ENCODE measurements at regions not wholly inside any gene's neighbourhood (a gene's known extent, or its start where the extent isn't known, plus 50 kb on each side); places are given as distances from the start of the nearest gene placed in this dataset.
A peak's percentile ranks its signal among the peaks of the same experiment; 100 is the strongest.

DNA sequence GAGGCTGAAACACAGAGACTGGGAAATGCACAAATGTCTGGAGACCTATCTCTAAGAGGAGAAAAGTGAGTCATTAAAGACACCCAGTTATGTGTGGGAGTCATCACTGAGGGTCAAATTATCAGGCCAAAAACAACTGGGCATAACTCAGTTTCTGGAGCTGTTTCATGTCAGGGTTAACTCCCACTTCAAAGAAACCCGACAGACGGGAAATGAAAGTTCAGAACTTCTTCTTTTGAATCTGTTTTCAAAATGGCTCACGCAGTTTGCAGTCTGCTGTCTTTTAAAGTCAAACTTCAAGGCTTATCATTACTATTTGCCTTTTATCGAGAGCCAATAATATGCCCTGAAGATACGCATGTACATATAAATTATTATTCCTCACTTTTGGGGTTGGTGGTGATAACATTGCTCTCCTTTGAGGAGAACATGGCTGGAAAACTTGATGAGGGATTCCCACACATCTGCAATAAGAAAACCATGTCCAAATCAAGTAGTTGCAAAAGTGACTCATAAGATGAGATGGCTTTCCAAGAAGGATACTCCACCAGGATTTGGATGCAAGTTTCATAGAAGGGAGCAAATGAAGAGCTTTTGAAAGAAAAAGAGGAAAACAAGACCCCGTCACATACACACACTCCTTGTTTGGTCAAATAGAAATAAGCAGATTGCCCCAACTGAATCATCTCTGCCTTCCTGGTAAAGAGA is 341.4 kb downstream of the ADAMTS20 start:
- H4K91ac ChIP-seq (ENCODE audit: low read length), result no peak overlapping the region
- no peak overlapping the region for H2BK15ac ChIP-seq (ENCODE audit: low read depth, poor library complexity, severe bottlenecking)
- peaks cover 1% of the 10 kb centered on the region for H3K4me1 ChIP-seq (ENCODE audit: control insufficient read depth, insufficient read depth, low read depth, low read length)
- no peaks in the 10 kb centered on the region for H3K79me1 ChIP-seq (replicated peaks; ENCODE audit: low read length, poor library complexity, severe bottlenecking)
- no peak overlapping the region for H3K23ac ChIP-seq (ENCODE audit: low read length in 2 of 2)
- H3K9me3 ChIP-seq (ENCODE audit: control insufficient read depth, low read length), result no peaks in the 10 kb centered on the region
- DNase-seq, result peak; percentile 7
- peak overlapping the region; percentile 20 for H3K27ac ChIP-seq (ENCODE audit: low read length, poor library complexity, severe bottlenecking)
- no peaks in the 10 kb centered on the region for H3K36me3 ChIP-seq (ENCODE audit: control insufficient read depth in 1 of 2, insufficient read depth in 2 of 2, low read depth in 1 of 2, low read length in 2 of 2)
- H4K8ac ChIP-seq (ENCODE audit: low read length), result no peak overlapping the region
- H3K27me3 ChIP-seq (ENCODE audit: control insufficient read depth in 1 of 2, insufficient read depth in 1 of 2, low read length in 2 of 2), result no peaks in the 10 kb centered on the region
- no peak overlapping the region for H3K4ac ChIP-seq (ENCODE audit: low read depth in 1 of 2, low read length in 2 of 2)
- H2BK12ac ChIP-seq (ENCODE audit: low read length in 2 of 2), result no peak overlapping the region
- no peak overlapping the region for H2AFZ ChIP-seq (ENCODE audit: low read depth, low read length)
- no peak overlapping the region for H3K4me2 ChIP-seq (ENCODE audit: low read length, poor library complexity, severe bottlenecking)
- no peak overlapping the region for H3K14ac ChIP-seq (ENCODE audit: low read length in 2 of 2)
- peak overlapping the region in 1 of 2 experiments; percentile 69 for H3K4me3 ChIP-seq (ENCODE audit: insufficient read depth in 1 of 2, low read depth in 1 of 2, low read length in 2 of 2)
- WGBS, result 51% methylated on average over 3 of the region's 6 CpGs
- no peak overlapping the region for H2BK120ac ChIP-seq (ENCODE audit: low read depth, low read length)
- H2BK5ac ChIP-seq (ENCODE audit: low read depth, low read length, poor library complexity, severe bottlenecking), result no peak overlapping the region
- peak overlapping the region; percentile 7 for H2AK5ac ChIP-seq (ENCODE audit: low read length, severe bottlenecking)
- H3K9ac ChIP-seq (ENCODE audit: low read length), result peak overlapping the region; percentile 85
- no peak overlapping the region for H3K18ac ChIP-seq (ENCODE audit: low read depth in 1 of 2, low read length in 2 of 2)

- no peaks in the 10 kb centered on the region for H3K27me3 ChIP-seq (ENCODE audit: control insufficient read depth in 1 of 2, insufficient read depth in 1 of 2, low read length in 2 of 2)
- H3K79me1 ChIP-seq (replicated peaks; ENCODE audit: low read length, poor library complexity, severe bottlenecking), result no peaks in the 10 kb centered on the region
- no peaks in the 10 kb centered on the region for H3K9me3 ChIP-seq (ENCODE audit: control insufficient read depth, low read length)
- no peak overlapping the region for H4K8ac ChIP-seq (ENCODE audit: low read length)
- no peak overlapping the region for H2BK15ac ChIP-seq (ENCODE audit: low read depth, poor library complexity, severe bottlenecking)
- H3K23ac ChIP-seq (ENCODE audit: low read length in 2 of 2), result no peak overlapping the region
- peak overlapping the region; percentile 93 for H3K27ac ChIP-seq (ENCODE audit: low read length, poor library complexity, severe bottlenecking)
- no peak overlapping the region for H4K91ac ChIP-seq (ENCODE audit: low read length)
- no peak overlapping the region for H2AFZ ChIP-seq (ENCODE audit: low read depth, low read length)
- H2BK12ac ChIP-seq (ENCODE audit: low read length in 2 of 2), result no peak overlapping the region
- H3K4ac ChIP-seq (ENCODE audit: low read depth in 1 of 2, low read length in 2 of 2), result no peak overlapping the region
- DNase-seq, result no peak
- H2BK120ac ChIP-seq (ENCODE audit: low read depth, low read length), result no peak overlapping the region
- no peaks in the 10 kb centered on the region for H3K36me3 ChIP-seq (ENCODE audit: control insufficient read depth in 1 of 2, insufficient read depth in 2 of 2, low read depth in 1 of 2, low read length in 2 of 2)
- no peak overlapping the region for H2AK5ac ChIP-seq (ENCODE audit: low read length, severe bottlenecking)
- H3K4me1 ChIP-seq (ENCODE audit: control insufficient read depth, insufficient read depth, low read depth, low read length), result peaks cover 1% of the 10 kb centered on the region
- H3K9ac ChIP-seq (ENCODE audit: low read length), result peak overlapping the region; percentile 85
- no peak overlapping the region for H3K14ac ChIP-seq (ENCODE audit: low read length in 2 of 2)
- no peak overlapping the region for H3K18ac ChIP-seq (ENCODE audit: low read depth in 1 of 2, low read length in 2 of 2)
- no peak overlapping the region for H3K4me2 ChIP-seq (ENCODE audit: low read length, poor library complexity, severe bottlenecking)
- WGBS, result 81% methylated on average over 3 of the region's 3 CpGs
- H3K4me3 ChIP-seq (ENCODE audit: insufficient read depth in 1 of 2, low read depth in 1 of 2, low read length in 2 of 2), result no peak overlapping the region
- H2BK5ac ChIP-seq (ENCODE audit: low read depth, low read length, poor library complexity, severe bottlenecking), result no peak overlapping the region
These were observed 343.4 kb downstream of the ADAMTS20 start for GRCh38 chr12:43208627-43209026.

- Histone ChIP-seq H3K79me1 (replicated peaks; ENCODE audit: low read length, poor library complexity, severe bottlenecking) (no peaks in the 10 kb centered on the region), H3K4me2 (ENCODE audit: low read length, poor library complexity, severe bottlenecking) (no peak overlapping the region), H4K8ac (ENCODE audit: low read length) (no peak overlapping the region), H4K91ac (ENCODE audit: low read length) (no peak overlapping the region), H3K27me3 (ENCODE audit: control insufficient read depth in 1 of 2, insufficient read depth in 1 of 2, low read length in 2 of 2) (no peaks in the 10 kb centered on the region), H2BK5ac (ENCODE audit: low read depth, low read length, poor library complexity, severe bottlenecking) (no peak overlapping the region), H3K14ac (ENCODE audit: low read length in 2 of 2) (no peak overlapping the region), H3K4ac (ENCODE audit: low read depth in 1 of 2, low read length in 2 of 2) (no peak overlapping the region), H3K9ac (ENCODE audit: low read length) (peak overlapping the region; percentile 85), H3K4me3 (ENCODE audit: insufficient read depth in 1 of 2, low read depth in 1 of 2, low read length in 2 of 2) (peak overlapping the region in 1 of 2 experiments; percentile 25), H3K27ac (ENCODE audit: low read length, poor library complexity, severe bottlenecking) (peak overlapping the region; percentile 93), H2BK120ac (ENCODE audit: low read depth, low read length) (no peak overlapping the region), H2AFZ (ENCODE audit: low read depth, low read length) (no peak overlapping the region), H3K23ac (ENCODE audit: low read length in 2 of 2) (no peak overlapping the region), H2BK12ac (ENCODE audit: low read length in 2 of 2) (no peak overlapping the region), H2AK5ac (ENCODE audit: low read length, severe bottlenecking) (no peak overlapping the region), H3K4me1 (ENCODE audit: control insufficient read depth, insufficient read depth, low read depth, low read length) (peaks cover 1% of the 10 kb centered on the region), H3K9me3 (ENCODE audit: control insufficient read depth, low read length) (no peaks in the 10 kb centered on the region), H3K18ac (ENCODE audit: low read depth in 1 of 2, low read length in 2 of 2) (no peak overlapping the region), H3K36me3 (ENCODE audit: control insufficient read depth in 1 of 2, insufficient read depth in 2 of 2, low read depth in 1 of 2, low read length in 2 of 2) (no peaks in the 10 kb centered on the region), H2BK15ac (ENCODE audit: low read depth, poor library complexity, severe bottlenecking) (no peak overlapping the region)
- DNase-seq, result no peak
- 100% methylated on average over 2 of the region's 5 CpGs for WGBS
These were observed 343.8 kb downstream of the ADAMTS20 start for GRCh38 chr12:43208221-43208620.

- DNase-seq, result no peak
- no peak overlapping the region for H3K9ac ChIP-seq (ENCODE audit: low read length)
- H3K4me2 ChIP-seq (ENCODE audit: low read length, poor library complexity, severe bottlenecking), result no peak overlapping the region
- no peaks in the 10 kb centered on the region for H3K9me3 ChIP-seq (ENCODE audit: control insufficient read depth, low read length)
- no peak overlapping the region for H3K23ac ChIP-seq (ENCODE audit: low read length in 2 of 2)
- no peak overlapping the region for H2BK15ac ChIP-seq (ENCODE audit: low read depth, poor library complexity, severe bottlenecking)
- H3K79me1 ChIP-seq (replicated peaks; ENCODE audit: low read length, poor library complexity, severe bottlenecking), result no peaks in the 10 kb centered on the region
- no peak overlapping the region for H2AFZ ChIP-seq (ENCODE audit: low read depth, low read length)
- H3K4me1 ChIP-seq (ENCODE audit: control insufficient read depth, insufficient read depth, low read depth, low read length), result peaks cover under 1% of the 10 kb centered on the region
- H4K91ac ChIP-seq (ENCODE audit: low read length), result no peak overlapping the region
- H3K4ac ChIP-seq (ENCODE audit: low read depth in 1 of 2, low read length in 2 of 2), result no peak overlapping the region
- H2BK5ac ChIP-seq (ENCODE audit: low read depth, low read length, poor library complexity, severe bottlenecking), result no peak overlapping the region
- no peak overlapping the region for H3K4me3 ChIP-seq (ENCODE audit: insufficient read depth in 1 of 2, low read depth in 1 of 2, low read length in 2 of 2)
- no peak overlapping the region for H2BK120ac ChIP-seq (ENCODE audit: low read depth, low read length)
- no peaks in the 10 kb centered on the region for H3K27me3 ChIP-seq (ENCODE audit: control insufficient read depth in 1 of 2, insufficient read depth in 1 of 2, low read length in 2 of 2)
- H3K27ac ChIP-seq (ENCODE audit: low read length, poor library complexity, severe bottlenecking), result no peak overlapping the region
- no peaks in the 10 kb centered on the region for H3K36me3 ChIP-seq (ENCODE audit: control insufficient read depth in 1 of 2, insufficient read depth in 2 of 2, low read depth in 1 of 2, low read length in 2 of 2)
- H2BK12ac ChIP-seq (ENCODE audit: low read length in 2 of 2), result no peak overlapping the region
- H2AK5ac ChIP-seq (ENCODE audit: low read length, severe bottlenecking), result no peak overlapping the region
- no peak overlapping the region for H4K8ac ChIP-seq (ENCODE audit: low read length)
- H3K18ac ChIP-seq (ENCODE audit: low read depth in 1 of 2, low read length in 2 of 2), result no peak overlapping the region
- H3K14ac ChIP-seq (ENCODE audit: low read length in 2 of 2), result no peak overlapping the region
These were observed 345.6 kb downstream of the ADAMTS20 start for GRCh38 chr12:43206396-43206795.
